ENCODE measurements at regions not wholly inside any gene's neighbourhood (a gene's known extent, or its start where the extent isn't known, plus 50 kb on each side); places are given as distances from the start of the nearest gene placed in this dataset.
"Not testable (repeated sequence)": the region's sequence is repeated elsewhere in the genome, so short reads cannot be mapped to it uniquely, and the experiment has no call there.

DNA sequence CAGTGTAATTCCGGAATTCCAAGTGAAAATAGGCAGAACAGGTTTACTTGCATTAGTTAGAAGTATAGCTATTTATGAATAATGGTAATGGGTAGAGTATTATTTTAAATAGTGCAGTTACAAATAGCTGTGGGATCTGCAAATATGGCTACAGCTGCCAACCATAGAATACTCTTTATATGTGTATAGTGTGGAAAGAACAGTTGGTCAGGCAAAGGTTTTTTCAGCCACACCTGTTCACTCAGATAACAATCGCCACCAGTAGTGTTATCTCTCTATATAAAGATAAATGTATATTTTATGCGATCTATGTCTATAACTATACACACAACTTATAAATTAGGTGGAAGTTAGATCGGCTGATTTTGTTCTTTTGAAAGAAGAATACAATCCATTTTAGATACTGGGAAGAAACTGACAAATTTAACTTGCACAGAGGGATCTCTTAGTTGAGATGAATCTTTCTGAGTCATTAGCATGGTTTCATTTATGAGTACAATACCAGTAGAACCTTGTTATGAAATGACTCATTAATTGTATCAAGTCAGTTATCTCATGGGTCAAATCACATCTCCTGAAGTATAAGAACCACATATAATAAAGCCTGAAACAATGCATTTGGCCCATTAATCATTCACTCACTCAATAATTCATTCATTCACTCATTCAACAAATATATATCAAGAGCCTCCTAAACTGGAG lies 100.9 kb upstream of the NR3C2 start:
- BruUV-seq (replicated peaks), result no TSS peak
- intact Hi-C loops (cut with micrococcal nuclease), result no loop called here
- Mint-ChIP-seq H3K36me3 (ENCODE audit: insufficient read depth, unreplicated experiment) (no peaks in the 10 kb centered on the region), H3K4me3 (ENCODE audit: unreplicated experiment) (no peak overlapping the region), H3K27me3 (ENCODE audit: insufficient read depth, unreplicated experiment) (no peaks in the 10 kb centered on the region), H3K27ac (ENCODE audit: low read depth, unreplicated experiment) (no peak overlapping the region), H3K4me1 (ENCODE audit: insufficient read depth, unreplicated experiment) (no peaks in the 10 kb centered on the region), H3K9me3 (ENCODE audit: unreplicated experiment) (peaks cover 2% of the 10 kb centered on the region)
- DNase-seq (ENCODE audit: unreplicated experiment), result no peak
- TF ChIP-seq, protein P1, sequence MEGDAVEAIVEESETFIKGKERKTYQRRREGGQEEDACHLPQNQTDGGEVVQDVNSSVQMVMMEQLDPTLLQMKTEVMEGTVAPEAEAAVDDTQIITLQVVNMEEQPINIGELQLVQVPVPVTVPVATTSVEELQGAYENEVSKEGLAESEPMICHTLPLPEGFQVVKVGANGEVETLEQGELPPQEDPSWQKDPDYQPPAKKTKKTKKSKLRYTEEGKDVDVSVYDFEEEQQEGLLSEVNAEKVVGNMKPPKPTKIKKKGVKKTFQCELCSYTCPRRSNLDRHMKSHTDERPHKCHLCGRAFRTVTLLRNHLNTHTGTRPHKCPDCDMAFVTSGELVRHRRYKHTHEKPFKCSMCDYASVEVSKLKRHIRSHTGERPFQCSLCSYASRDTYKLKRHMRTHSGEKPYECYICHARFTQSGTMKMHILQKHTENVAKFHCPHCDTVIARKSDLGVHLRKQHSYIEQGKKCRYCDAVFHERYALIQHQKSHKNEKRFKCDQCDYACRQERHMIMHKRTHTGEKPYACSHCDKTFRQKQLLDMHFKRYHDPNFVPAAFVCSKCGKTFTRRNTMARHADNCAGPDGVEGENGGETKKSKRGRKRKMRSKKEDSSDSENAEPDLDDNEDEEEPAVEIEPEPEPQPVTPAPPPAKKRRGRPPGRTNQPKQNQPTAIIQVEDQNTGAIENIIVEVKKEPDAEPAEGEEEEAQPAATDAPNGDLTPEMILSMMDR (IDR thresholded peaks at IDR 0.05; ENCODE audit: unreplicated experiment), result no peak
- CTCF ChIA-PET, result no interaction called here
- POLR2A ChIA-PET, result interaction anchor here (0.6 kb wide), 1 partner anchor 9 kb away, joined by 3 read pairs; no protein-coding TSS in a partner anchor

DNA sequence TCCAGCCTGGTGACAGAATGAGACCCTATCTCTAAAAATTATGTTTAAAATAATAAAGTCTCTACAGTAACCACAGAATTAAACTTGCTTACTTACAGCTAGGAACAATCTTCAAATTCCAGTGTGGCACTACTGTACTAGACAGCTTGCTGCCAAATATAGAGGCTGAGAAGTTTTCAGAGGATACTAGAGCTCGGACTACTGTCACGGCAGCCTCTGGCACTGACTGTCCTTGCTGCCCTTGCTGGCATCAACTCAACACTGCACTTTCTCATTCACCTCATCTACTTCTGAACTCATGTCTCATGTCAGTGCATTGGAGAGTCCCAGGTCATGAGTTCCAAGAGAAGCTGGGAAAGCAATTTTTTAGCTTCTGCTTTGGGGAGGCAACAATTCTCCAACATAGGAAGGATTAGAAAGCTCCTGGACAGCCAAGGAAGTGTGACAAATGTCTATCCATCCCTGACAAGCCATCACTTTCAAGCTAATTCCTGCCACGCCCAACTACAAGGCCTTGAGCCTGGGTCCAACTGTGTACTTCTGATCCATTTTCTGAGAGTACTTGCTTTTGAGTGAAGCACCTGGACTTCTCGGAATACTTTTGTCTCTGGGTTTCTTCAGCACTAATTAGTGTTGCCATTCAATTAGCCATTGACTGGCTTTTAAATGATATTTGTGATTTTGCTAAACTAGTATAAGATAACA lies 98.6 kb upstream of the NR3C2 start:
- H3K4me1 Mint-ChIP-seq (ENCODE audit: insufficient read depth, unreplicated experiment), result no peaks in the 10 kb centered on the region
- DNase-seq (ENCODE audit: unreplicated experiment), result no peak
- H3K9me3 Mint-ChIP-seq (ENCODE audit: unreplicated experiment), result peaks cover 8% of the 10 kb centered on the region
- H3K27me3 Mint-ChIP-seq (ENCODE audit: insufficient read depth, unreplicated experiment), result no peaks in the 10 kb centered on the region
- CTCF ChIA-PET, result interaction anchor here (0.5 kb wide), 1 partner anchor 22 kb away, joined by 3 read pairs; no protein-coding TSS in a partner anchor
- no peaks in the 10 kb centered on the region for H3K36me3 Mint-ChIP-seq (ENCODE audit: insufficient read depth, unreplicated experiment)
- H3K27ac Mint-ChIP-seq (ENCODE audit: low read depth, unreplicated experiment), result no peak overlapping the region
- H3K4me3 Mint-ChIP-seq (ENCODE audit: unreplicated experiment), result no peak overlapping the region
- POLR2A ChIA-PET, result no interaction called here
- intact Hi-C loops (cut with micrococcal nuclease), result no loop called here
- no TSS peak for BruUV-seq (replicated peaks)
- TF ChIP-seq, protein P1 (IDR thresholded peaks at IDR 0.05; ENCODE audit: unreplicated experiment), result no peak

DNA sequence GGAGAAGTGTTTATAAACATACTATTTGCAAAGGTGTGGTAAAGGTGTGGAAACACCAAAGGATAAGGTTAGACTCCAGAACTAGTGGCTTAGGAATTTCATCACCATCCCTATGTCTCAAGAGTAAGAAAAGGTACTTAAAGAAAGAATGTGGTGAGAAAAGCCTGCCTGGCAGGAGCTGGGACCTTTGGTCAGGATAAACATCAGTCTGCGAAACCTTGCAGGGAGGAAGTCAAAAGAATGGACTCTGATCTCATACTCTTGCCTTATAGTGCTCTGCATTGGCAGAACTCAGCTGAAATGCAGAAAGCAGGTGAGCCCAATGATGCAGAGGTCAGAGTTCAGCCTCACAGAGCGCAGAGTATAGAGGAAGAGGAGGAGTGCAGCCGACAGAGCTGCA lies 97.2 kb upstream of the NR3C2 start:
- no peaks in the 10 kb centered on the region for H3K36me3 Mint-ChIP-seq (ENCODE audit: insufficient read depth, unreplicated experiment)
- no peak for DNase-seq (ENCODE audit: unreplicated experiment)
- TF ChIP-seq, protein P1 (IDR thresholded peaks at IDR 0.05; ENCODE audit: unreplicated experiment), result no peak
- POLR2A ChIA-PET, result no interaction called here
- peaks cover 15% of the 10 kb centered on the region for H3K9me3 Mint-ChIP-seq (ENCODE audit: unreplicated experiment)
- H3K27ac Mint-ChIP-seq (ENCODE audit: low read depth, unreplicated experiment), result no peak overlapping the region
- no peak overlapping the region for H3K4me3 Mint-ChIP-seq (ENCODE audit: unreplicated experiment)
- BruUV-seq (replicated peaks), result no TSS peak
- no peaks in the 10 kb centered on the region for H3K27me3 Mint-ChIP-seq (ENCODE audit: insufficient read depth, unreplicated experiment)
- H3K4me1 Mint-ChIP-seq (ENCODE audit: insufficient read depth, unreplicated experiment), result no peaks in the 10 kb centered on the region
- CTCF ChIA-PET, result interaction anchor here (0.6 kb wide), 1 partner anchor 96 kb away, joined by 3 read pairs; no protein-coding TSS in a partner anchor
- intact Hi-C loops (cut with micrococcal nuclease), result no loop called here

DNA sequence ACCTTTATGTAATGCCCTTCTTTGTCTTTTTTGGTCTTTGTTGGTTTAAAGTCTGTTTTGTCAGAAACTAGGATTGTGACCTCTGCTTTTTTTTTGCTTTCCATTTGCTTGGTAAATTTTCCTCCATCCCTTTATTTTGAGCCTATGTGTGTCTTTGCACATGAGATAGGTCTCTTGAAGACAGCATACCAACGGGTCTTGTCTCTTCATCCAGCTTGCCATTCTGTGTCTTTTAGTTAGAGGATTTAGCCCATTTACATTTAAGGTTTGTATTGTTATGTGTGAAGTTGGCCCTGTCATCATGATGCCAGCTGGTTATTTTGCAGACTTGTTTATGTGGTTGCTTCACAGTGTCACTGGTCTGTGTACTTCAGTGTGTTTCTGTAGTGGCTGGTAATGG lies 91.6 kb upstream of the NR3C2 start:
- BruUV-seq (replicated peaks); H3K27ac Mint-ChIP-seq (ENCODE audit: low read depth, unreplicated experiment); H3K4me3 Mint-ChIP-seq (ENCODE audit: unreplicated experiment); H3K36me3 Mint-ChIP-seq (ENCODE audit: insufficient read depth, unreplicated experiment); intact Hi-C loops (cut with micrococcal nuclease); DNase-seq (ENCODE audit: unreplicated experiment); CTCF ChIA-PET; H3K4me1 Mint-ChIP-seq (ENCODE audit: insufficient read depth, unreplicated experiment); H3K27me3 Mint-ChIP-seq (ENCODE audit: insufficient read depth, unreplicated experiment): not testable (repeated sequence)
- POLR2A ChIA-PET, result interaction anchor here (0.7 kb wide), 1 partner anchor 9 kb away, joined by 3 read pairs; no protein-coding TSS in a partner anchor
- peaks cover 30% of the 10 kb centered on the region for H3K9me3 Mint-ChIP-seq (ENCODE audit: unreplicated experiment)
